ENCODE measurements at regions not wholly inside any gene's neighbourhood (a gene's known extent, or its start where the extent isn't known, plus 50 kb on each side); places are given as distances from the start of the nearest gene placed in this dataset.
"Not testable (repeated sequence)": the region's sequence is repeated elsewhere in the genome, so short reads cannot be mapped to it uniquely, and the experiment has no call there.

GRCh38 chr4:22597471-22597870 is 81.6 kb upstream of the ADGRA3 start:
- no peaks in the 10 kb centered on the region for H3K4me1 ChIP-seq (ENCODE audit: low read depth, poor library complexity, severe bottlenecking)
- H3K4me2 ChIP-seq: no peak overlapping the region
- H3K27ac ChIP-seq: no peak overlapping the region
- TF ChIP-seq CTCF (conservative IDR thresholded peaks at IDR 0.05; ENCODE audit: low read depth, low read length): no peak
- no peaks in the 10 kb centered on the region for H3K27me3 ChIP-seq (ENCODE audit: insufficient read depth, low read depth)
- no peak overlapping the region for H2AFZ ChIP-seq (ENCODE audit: low read depth)
- no peaks in the 10 kb centered on the region for H4K20me1 ChIP-seq (ENCODE audit: insufficient read depth)
- no peaks in the 10 kb centered on the region for H3K36me3 ChIP-seq (ENCODE audit: insufficient read depth)
- H3K4me3 ChIP-seq (IDR thresholded peaks at IDR 0.05; ENCODE audit: insufficient read depth, low read depth, low read length): no peak overlapping the region
- no peak overlapping the region for H3K9ac ChIP-seq
- H3K79me2 ChIP-seq (ENCODE audit: insufficient read depth, low read depth): no peaks in the 10 kb centered on the region

GRCh38 chr4:22598113-22599047 is 82.5 kb upstream of the ADGRA3 start:
- H3K4me3 ChIP-seq (IDR thresholded peaks at IDR 0.05; ENCODE audit: insufficient read depth, low read depth, low read length); H3K4me1 ChIP-seq (ENCODE audit: low read depth, poor library complexity, severe bottlenecking); H3K4me2 ChIP-seq; H4K20me1 ChIP-seq (ENCODE audit: insufficient read depth); H3K27me3 ChIP-seq (ENCODE audit: insufficient read depth, low read depth); H3K9ac ChIP-seq; H3K36me3 ChIP-seq (ENCODE audit: insufficient read depth); H3K79me2 ChIP-seq (ENCODE audit: insufficient read depth, low read depth); H2AFZ ChIP-seq (ENCODE audit: low read depth); H3K27ac ChIP-seq: not testable (repeated sequence)

GRCh38 chr4:22599228-22599928 is 83.5 kb upstream of the ADGRA3 start:
- not testable (repeated sequence) for H2AFZ ChIP-seq (ENCODE audit: low read depth); H3K9ac ChIP-seq; H3K4me2 ChIP-seq

GRCh38 chr4:22599929-22600432 is 84.1 kb upstream of the ADGRA3 start:
- H3K27me3 ChIP-seq (ENCODE audit: insufficient read depth, low read depth); H3K4me2 ChIP-seq; H3K4me3 ChIP-seq (IDR thresholded peaks at IDR 0.05; ENCODE audit: insufficient read depth, low read depth, low read length); H3K27ac ChIP-seq; H3K4me1 ChIP-seq (ENCODE audit: low read depth, poor library complexity, severe bottlenecking); H3K36me3 ChIP-seq (ENCODE audit: insufficient read depth); H3K9ac ChIP-seq; H4K20me1 ChIP-seq (ENCODE audit: insufficient read depth); H3K79me2 ChIP-seq (ENCODE audit: insufficient read depth, low read depth); H2AFZ ChIP-seq (ENCODE audit: low read depth): not testable (repeated sequence)

More at GRCh38 chr4:22599228-22599928, 83.5 kb upstream of the ADGRA3 start:
- H4K20me1 ChIP-seq (ENCODE audit: insufficient read depth); H3K36me3 ChIP-seq (ENCODE audit: insufficient read depth); H3K4me3 ChIP-seq (IDR thresholded peaks at IDR 0.05; ENCODE audit: insufficient read depth, low read depth, low read length); H3K4me1 ChIP-seq (ENCODE audit: low read depth, poor library complexity, severe bottlenecking); H3K79me2 ChIP-seq (ENCODE audit: insufficient read depth, low read depth); H3K27me3 ChIP-seq (ENCODE audit: insufficient read depth, low read depth); H3K27ac ChIP-seq: not testable (repeated sequence)

- H3K27me3 ChIP-seq (ENCODE audit: insufficient read depth, low read depth); H3K27ac ChIP-seq: not testable (repeated sequence)
Measured at GRCh38 chr4:22601638-22602037, 85.8 kb upstream of the ADGRA3 start.

GRCh38 chr4:22607382-22607781 is 85.4 kb upstream of the GBA3 start:
- Histone ChIP-seq H3K4me3 (IDR thresholded peaks at IDR 0.05; ENCODE audit: insufficient read depth, low read depth, low read length) (no peak overlapping the region), H3K79me2 (ENCODE audit: insufficient read depth, low read depth) (no peaks in the 10 kb centered on the region), H3K27ac (no peak overlapping the region), H3K4me2 (no peak overlapping the region), H3K36me3 (ENCODE audit: insufficient read depth) (no peaks in the 10 kb centered on the region), H2AFZ (ENCODE audit: low read depth) (no peak overlapping the region; the same call in 1 of the 2 replicates), H3K4me1 (ENCODE audit: low read depth, poor library complexity, severe bottlenecking) (no peaks in the 10 kb centered on the region), H4K20me1 (ENCODE audit: insufficient read depth) (no peaks in the 10 kb centered on the region), H3K9ac (no peak overlapping the region), H3K27me3 (ENCODE audit: insufficient read depth, low read depth) (no peaks in the 10 kb centered on the region)
- 0 out of 2 replicates have a peak, but pooled peaks have one; percentile 9 for TF ChIP-seq CTCF (conservative IDR thresholded peaks at IDR 0.05; ENCODE audit: low read depth, low read length)

More at GRCh38 chr4:22601638-22602037, 85.8 kb upstream of the ADGRA3 start:
- not testable (repeated sequence) for H4K20me1 ChIP-seq (ENCODE audit: insufficient read depth); H3K79me2 ChIP-seq (ENCODE audit: insufficient read depth, low read depth); H3K4me1 ChIP-seq (ENCODE audit: low read depth, poor library complexity, severe bottlenecking); H3K4me2 ChIP-seq; H3K4me3 ChIP-seq (IDR thresholded peaks at IDR 0.05; ENCODE audit: insufficient read depth, low read depth, low read length); H2AFZ ChIP-seq (ENCODE audit: low read depth); H3K9ac ChIP-seq; H3K36me3 ChIP-seq (ENCODE audit: insufficient read depth)

GRCh38 chr4:22609951-22610525 is 82.7 kb upstream of the GBA3 start:
- H3K4me2 ChIP-seq; H3K9ac ChIP-seq; H3K4me1 ChIP-seq (ENCODE audit: low read depth, poor library complexity, severe bottlenecking); H2AFZ ChIP-seq (ENCODE audit: low read depth); H3K36me3 ChIP-seq (ENCODE audit: insufficient read depth); H3K79me2 ChIP-seq (ENCODE audit: insufficient read depth, low read depth); H3K27ac ChIP-seq; H3K27me3 ChIP-seq (ENCODE audit: insufficient read depth, low read depth); H3K4me3 ChIP-seq (IDR thresholded peaks at IDR 0.05; ENCODE audit: insufficient read depth, low read depth, low read length); H4K20me1 ChIP-seq (ENCODE audit: insufficient read depth): not testable (repeated sequence)
